HepG2 (cell line): ENCODE measurements at regions not wholly inside any gene's neighbourhood (a gene's known extent, or its start where the extent isn't known, plus 50 kb on each side); places are given as distances from the start of the nearest gene placed in this dataset.

Source experiments
- ATAC-seq: fragments of 200-7000 bp; cut with Tn5 transposase; 3 replicates; pipeline ENCODE4 v1.9.1; 2020; ENCODE audit warnings: mild to moderate bottlenecking, moderate library complexity
- BruUV-seq: library from RNA; stranded (reverse); fragments of 400-500 nt; replicated peaks from 2 replicates; lab custom pipeline; 2021; lab: Mats Ljungman, UMichigan
- CTCF ChIA-PET: fragments of 300-600 bp; formaldehyde crosslinking; extraction: SDS; loops from one replicate; lab custom pipeline; 2021; ENCODE audit warnings: low total read pairs, inconsistent platforms, low intra/inter-chr PET ratio; lab: Yijun Ruan, JAX
- POLR2A ChIA-PET: fragments of 350-600 bp; sonication (Branson Sonifier 250); formaldehyde crosslinking; loops from one replicate; lab custom pipeline; 2020; ENCODE audit warnings: antibody characterized with exemption, inconsistent platforms; lab: Yijun Ruan, JAX
- DNase-seq: peaks from one replicate; pipeline ENCODE4 v3.0.0-alpha.2; 2015; ENCODE audit warnings: low spot score
- FAIRE-seq: peaks from 3 replicates; lab custom pipeline; 2011; peaks lifted over from hg19 to GRCh38; lab: Jason Lieb, UNC
- H2AFZ ChIP-seq: one replicate; pipeline ENCODE4 v1.6.1; 2011; ENCODE audit warnings: low read length, inconsistent platforms
- H3K27ac ChIP-seq: fragments of 300-600 bp; 3 replicates; pipeline ENCODE4 v1.8.0; 2011; ENCODE audit warnings: mixed run types, mild to moderate bottlenecking, mixed read lengths, low read length, inconsistent platforms; ENCODE audit not compliant: insufficient read depth; ENCODE audit errors: extremely low read length
- H3K27me3 ChIP-seq, 2 experiments: fragments of 200-600 bp in 1 of 2; 2 replicates in 1 of 2; 3 replicates in 1 of 2; pipeline versions ENCODE4 v1.6.0 to v1.8.0; 2011; ENCODE audit warnings: low read length in 2 of 2, mild to moderate bottlenecking in 2 of 2, moderate library complexity in 2 of 2, inconsistent platforms in 1 of 2; ENCODE audit not compliant: insufficient read depth in 2 of 2, control insufficient read depth in 1 of 2
- H3K36me3 ChIP-seq, 2 experiments: fragments of 200-600 bp in 1 of 2; replicated peaks in 1 of 2; 2 replicates in 1 of 2; 3 replicates in 1 of 2; pipeline versions ENCODE4 v1.5.1 to v1.8.0; 2011; ENCODE audit warnings: low read length in 2 of 2, inconsistent platforms in 1 of 2; ENCODE audit not compliant: insufficient read depth in 2 of 2, control insufficient read depth in 1 of 2
- H3K4me1 ChIP-seq: 2 replicates; pipeline ENCODE4 v1.5.1; 2012; ENCODE audit warnings: low read length, inconsistent platforms; ENCODE audit not compliant: insufficient read depth
- H3K4me2 ChIP-seq: 2 replicates; pipeline ENCODE4 v1.6.0; 2011; ENCODE audit warnings: low read depth, low read length, inconsistent platforms
- H3K4me3 ChIP-seq, 3 experiments: fragments of 200-600 bp in 1 of 3; sonication (generic), shearing (Covaris generic) in 1 of 3; replicated peaks in 1 of 3; 2 replicates each; pipeline ENCODE4 v1.5.1; 2011 to 2016; ENCODE audit warnings: low read length in 3 of 3, inconsistent platforms in 2 of 3, low read depth in 2 of 3, mild to moderate bottlenecking in 2 of 3, control low read depth in 1 of 3, mixed read lengths in 1 of 3; ENCODE audit not compliant: insufficient read depth in 1 of 3
- H3K79me2 ChIP-seq: one replicate; pipeline ENCODE4 v1.6.1; 2011; ENCODE audit warnings: low read length, inconsistent platforms; ENCODE audit not compliant: insufficient read depth
- H3K9ac ChIP-seq: 2 replicates; pipeline ENCODE4 v1.6.0; 2011; ENCODE audit warnings: mild to moderate bottlenecking, low read depth, low read length, inconsistent platforms; ENCODE audit not compliant: insufficient read depth
- H3K9me3 ChIP-seq: 2 replicates; pipeline ENCODE4 v1.5.1; 2012; ENCODE audit warnings: mild to moderate bottlenecking, low read length
- H4K20me1 ChIP-seq: 2 replicates; pipeline ENCODE4 v1.6.0; 2011; ENCODE audit warnings: inconsistent platforms, mild to moderate bottlenecking, low read length, moderate library complexity; ENCODE audit not compliant: insufficient read depth
- BHLHE40 ChIP-seq: IDR thresholded peaks from 2 replicates; pipeline ENCODE4 v1.6.1; 2011; ENCODE audit warnings: low read length, improper control_type of control experiment
- GATAD2A ChIP-seq: IDR thresholded peaks from 2 replicates; pipeline ENCODE4 v1.6.1; 2016
- HNRNPH1 ChIP-seq: fragments of 200-400 bp; formaldehyde crosslinking; optimal IDR thresholded peaks from 2 replicates; pipeline ENCODE3; 2017; ENCODE audit warnings: mild to moderate bottlenecking, low read depth, low read length
- SYNCRIP ChIP-seq: fragments of 200-400 bp; formaldehyde crosslinking; IDR thresholded peaks from 2 replicates; pipeline ENCODE4 v1.6.1; 2018; ENCODE audit warnings: mild to moderate bottlenecking, low read depth, low read length; ENCODE audit not compliant: insufficient read depth
- ZNF207 ChIP-seq: fragments of 450-650 bp; IDR thresholded peaks from 2 replicates; pipeline ENCODE4 v1.6.1; 2016; ENCODE audit warnings: antibody characterized with exemption, borderline replicate concordance
- ZNF546 ChIP-seq: sonication (generic); formaldehyde crosslinking; conservative IDR thresholded peaks from 2 replicates; pipeline ENCODE4 v1.8.1; 2023; ENCODE audit warnings: mild to moderate bottlenecking, missing genetic modification reagents
- ZNF629 ChIP-seq: sonication (generic); formaldehyde crosslinking; conservative IDR thresholded peaks from 2 replicates; pipeline ENCODE4 v1.5.0; 2020; ENCODE audit warnings: missing genetic modification reagents
- ZNF772 ChIP-seq: sonication (generic); formaldehyde crosslinking; IDR thresholded peaks from 2 replicates; pipeline ENCODE4 v1.5.0; 2020; ENCODE audit warnings: mild to moderate bottlenecking, missing genetic modification reagents
- WGBS: methylation state at CpG from one replicate; pipeline ENCODE4 v1.1.6; 2017; ENCODE audit warnings: low lambda C conversion rate; 5-methylcytosine and 5-hydroxymethylcytosine counted together
- in situ Hi-C: cut with HindIII; loops from 2 replicates; pipeline ENCODE4 v1.10.0; 2017; ENCODE audit warnings: low pct_unique_long_range_greater_than_20kb; ENCODE audit not compliant: extremely low pct_ligation_motif_present
- intact Hi-C: fragments of 100-400 bp; cut with micrococcal nuclease; formaldehyde crosslinking; loops from one replicate; pipeline ENCODE4 v1.10.0; 2022; ENCODE audit not compliant: unreplicated experiment
- TF ChIP-seq, protein P1 (sequence below): sonication (generic); formaldehyde crosslinking; IDR thresholded peaks from 2 replicates; pipeline ENCODE4 v1.5.1; 2020; ENCODE audit warnings: missing genetic modification reagents, mild to moderate bottlenecking, borderline replicate concordance
- TF ChIP-seq, protein P2 (sequence below): IDR thresholded peaks from 2 replicates; pipeline ENCODE4 v1.6.1; 2016

DNA sequence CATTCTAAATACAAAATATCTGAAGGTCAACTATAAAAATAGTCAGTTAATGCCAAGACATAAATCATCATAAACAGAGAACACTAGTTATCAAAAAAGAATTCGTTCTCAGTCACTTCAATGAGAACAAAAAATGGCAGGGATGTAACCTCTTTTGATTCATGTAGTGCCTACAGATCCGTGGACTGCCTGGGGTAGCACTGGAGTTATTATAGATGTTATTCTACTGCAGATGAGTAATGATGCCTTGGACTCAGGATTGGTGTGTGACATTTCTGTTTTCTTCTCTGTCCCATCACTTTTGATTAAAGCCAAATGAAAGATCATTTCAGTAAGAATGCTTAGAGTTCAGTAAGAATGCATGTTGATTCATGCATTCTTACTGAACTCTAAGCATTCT lies 440.4 kb downstream of the FAM133A start:
- FAIRE-seq (no peak), ATAC-seq (no peak), DNase-seq (no peak)
- H3K4me3 ChIP-seq, result no peak overlapping the region
- H3K9me3 ChIP-seq, result no peaks in the 10 kb centered on the region
- in situ Hi-C loops (no loop called here), intact Hi-C loops (no loop called here)
- no peak overlapping the region for H3K9ac ChIP-seq
- H3K79me2 ChIP-seq, result no peaks in the 10 kb centered on the region
- TF ChIP-seq ZNF207 (no peak), SYNCRIP (no peak), HNRNPH1 (no peak), ZNF629 (no peak), ZNF546 (CRISPR knock-in tag) (no peak), BHLHE40 (no peak), ZNF772 (CRISPR knock-in tag) (no peak), GATAD2A (no peak)
- TF ChIP-seq, protein P1, sequence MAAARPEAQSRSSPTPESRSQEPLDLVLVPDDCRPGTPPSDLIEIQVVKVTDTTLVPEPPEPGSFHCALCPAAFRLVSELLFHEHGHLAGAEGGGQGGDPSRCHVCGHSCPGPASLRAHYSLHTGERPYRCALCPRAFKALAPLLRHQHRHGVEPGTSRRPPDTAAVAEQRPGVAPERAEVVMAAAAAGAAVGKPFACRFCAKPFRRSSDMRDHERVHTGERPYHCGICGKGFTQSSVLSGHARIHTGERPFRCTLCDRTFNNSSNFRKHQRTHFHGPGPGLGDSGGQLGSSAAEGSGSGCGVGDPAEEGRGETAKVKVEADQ (CRISPR knock-in tag), result no peak
- TF ChIP-seq, protein P2, sequence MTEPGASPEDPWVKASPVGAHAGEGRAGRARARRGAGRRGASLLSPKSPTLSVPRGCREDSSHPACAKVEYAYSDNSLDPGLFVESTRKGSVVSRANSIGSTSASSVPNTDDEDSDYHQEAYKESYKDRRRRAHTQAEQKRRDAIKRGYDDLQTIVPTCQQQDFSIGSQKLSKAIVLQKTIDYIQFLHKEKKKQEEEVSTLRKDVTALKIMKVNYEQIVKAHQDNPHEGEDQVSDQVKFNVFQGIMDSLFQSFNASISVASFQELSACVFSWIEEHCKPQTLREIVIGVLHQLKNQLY (CRISPR knock-in tag), result no peak
- BruUV-seq, result no TSS peak
- WGBS, result 0% methylated on average over 2 of the region's 2 CpGs
- no peaks in the 10 kb centered on the region for H3K27me3 ChIP-seq
- H4K20me1 ChIP-seq, result no peaks in the 10 kb centered on the region
- no peak overlapping the region for H3K4me2 ChIP-seq
- ChIA-PET POLR2A (no interaction called here), CTCF (no interaction called here)
- H3K4me1 ChIP-seq, result no peaks in the 10 kb centered on the region
- H3K36me3 ChIP-seq, result no peaks in the 10 kb centered on the region
- no peak overlapping the region for H3K27ac ChIP-seq
- H2AFZ ChIP-seq, result no peak overlapping the region
